ENCODE measurements at regions not wholly inside any gene's neighbourhood (a gene's known extent, or its start where the extent isn't known, plus 50 kb on each side); places are given as distances from the start of the nearest gene placed in this dataset.

DNA sequence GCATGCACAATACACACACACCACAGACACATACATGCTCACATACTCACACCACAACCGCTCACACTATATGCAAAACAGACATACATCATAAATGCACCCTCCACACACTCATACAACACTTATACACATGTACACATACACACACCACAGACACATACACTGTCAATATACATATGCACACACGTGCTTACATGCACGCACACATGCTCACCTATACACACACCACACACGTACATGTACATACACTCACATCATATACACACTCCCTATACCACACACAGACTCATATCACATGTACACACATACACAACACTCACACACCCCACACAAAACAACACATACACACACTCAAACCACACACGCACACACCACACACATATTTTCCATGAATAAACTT, 885.3 kb downstream of the TBC1D22A start:
- TF ChIP-seq POLR2AphosphoS5 (IDR thresholded peaks at IDR 0.05; ENCODE audit: low read depth, low read length), result no peak
- TF ChIP-seq, protein P1, sequence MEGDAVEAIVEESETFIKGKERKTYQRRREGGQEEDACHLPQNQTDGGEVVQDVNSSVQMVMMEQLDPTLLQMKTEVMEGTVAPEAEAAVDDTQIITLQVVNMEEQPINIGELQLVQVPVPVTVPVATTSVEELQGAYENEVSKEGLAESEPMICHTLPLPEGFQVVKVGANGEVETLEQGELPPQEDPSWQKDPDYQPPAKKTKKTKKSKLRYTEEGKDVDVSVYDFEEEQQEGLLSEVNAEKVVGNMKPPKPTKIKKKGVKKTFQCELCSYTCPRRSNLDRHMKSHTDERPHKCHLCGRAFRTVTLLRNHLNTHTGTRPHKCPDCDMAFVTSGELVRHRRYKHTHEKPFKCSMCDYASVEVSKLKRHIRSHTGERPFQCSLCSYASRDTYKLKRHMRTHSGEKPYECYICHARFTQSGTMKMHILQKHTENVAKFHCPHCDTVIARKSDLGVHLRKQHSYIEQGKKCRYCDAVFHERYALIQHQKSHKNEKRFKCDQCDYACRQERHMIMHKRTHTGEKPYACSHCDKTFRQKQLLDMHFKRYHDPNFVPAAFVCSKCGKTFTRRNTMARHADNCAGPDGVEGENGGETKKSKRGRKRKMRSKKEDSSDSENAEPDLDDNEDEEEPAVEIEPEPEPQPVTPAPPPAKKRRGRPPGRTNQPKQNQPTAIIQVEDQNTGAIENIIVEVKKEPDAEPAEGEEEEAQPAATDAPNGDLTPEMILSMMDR (IDR thresholded peaks at IDR 0.05), result no peak
- no peak for TF ChIP-seq TCF7L2 (IDR thresholded peaks at IDR 0.05; ENCODE audit: low read depth, low read length)

All from Panc1 (cell line).